NCI-H526 treated with DMSO at 0.1 percent for 48 hours (cell line): ENCODE measurements at regions not wholly inside any gene's neighbourhood (a gene's known extent, or its start where the extent isn't known, plus 50 kb on each side); places are given as distances from the start of the nearest gene placed in this dataset.

Source experiments
- DNase-seq: peaks from one replicate; lab custom pipeline; 2025; lab: John Stamatoyannopoulos, UW

DNA sequence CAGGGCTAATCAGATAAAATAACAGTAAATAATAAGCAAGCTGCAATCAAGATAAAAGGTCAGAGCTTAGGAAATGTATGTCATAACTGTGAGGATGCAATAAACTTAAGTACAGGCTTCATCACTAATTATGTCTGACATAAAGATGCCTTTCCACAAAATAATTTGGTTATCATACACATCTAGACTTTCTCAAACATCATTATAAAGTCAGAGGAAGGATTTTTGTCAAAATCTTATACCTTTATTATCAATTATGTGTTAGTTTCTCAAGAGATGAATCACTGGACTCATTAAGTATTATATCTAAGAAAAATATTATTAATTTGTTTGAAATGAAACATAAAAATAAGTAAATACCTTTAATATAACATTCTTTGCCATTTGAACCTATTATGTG, 695.4 kb upstream of the INTU start:
- no peak for DNase-seq

- no peak for DNase-seq
Observed at GRCh38 chr4:126937846-126938422, 694.8 kb upstream of the INTU start.

DNA sequence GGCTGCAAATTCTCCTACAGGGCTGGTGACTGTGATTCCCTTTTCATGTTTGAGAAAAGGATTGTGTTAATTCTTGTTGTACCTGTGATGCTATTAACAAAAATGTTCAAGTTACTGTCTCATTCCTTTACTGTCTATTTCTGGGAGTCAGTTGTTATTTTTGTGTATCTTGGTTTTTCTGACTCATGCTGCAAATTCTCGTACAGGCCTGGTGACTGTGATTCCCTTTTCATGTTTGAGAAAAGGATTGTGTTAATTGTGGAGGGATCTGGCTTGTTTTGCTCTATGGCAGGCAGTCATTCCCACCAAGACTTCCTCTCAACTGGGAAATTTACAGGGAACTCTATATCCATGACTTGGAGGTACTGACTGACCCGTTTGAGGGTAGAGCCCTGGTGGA, 693.4 kb upstream of the INTU start:
- no peak for DNase-seq

- DNase-seq: no peak
Observed at GRCh38 chr4:126947536-126947935, 685.2 kb upstream of the INTU start.

DNA sequence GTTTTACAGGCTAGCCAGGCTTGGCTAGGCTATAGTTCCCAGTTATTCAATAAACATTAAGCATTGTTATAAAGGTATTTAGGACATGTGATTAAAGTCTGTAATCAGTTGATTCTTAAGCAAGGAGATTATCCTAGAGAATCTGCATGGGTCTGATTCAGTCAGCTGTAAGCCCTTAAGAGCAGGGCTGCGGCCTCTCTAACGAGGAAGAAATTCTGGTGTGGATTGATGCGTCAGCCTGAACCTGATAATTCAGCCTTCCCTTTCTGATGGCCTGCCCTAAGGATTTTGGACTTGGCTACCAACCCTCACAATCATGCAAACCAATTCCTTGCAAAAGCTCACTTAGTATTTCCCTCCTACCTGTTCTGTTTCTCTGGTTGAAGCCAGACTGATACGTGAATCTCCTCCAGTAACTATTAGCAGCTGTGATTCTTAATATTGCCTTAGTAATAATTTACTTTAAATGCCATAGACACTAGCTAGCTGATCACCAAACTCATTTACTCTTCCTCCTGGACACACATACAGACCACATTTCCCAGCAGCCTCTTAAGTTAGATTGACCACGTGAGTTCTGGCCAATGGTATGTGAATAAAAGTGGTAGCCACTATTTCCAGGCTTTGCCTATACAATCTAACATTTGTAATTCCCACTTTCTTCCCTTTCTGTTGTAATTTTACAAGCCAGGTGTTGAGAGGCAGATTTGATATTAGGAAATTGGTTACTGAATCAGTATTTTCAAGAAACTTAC, 678.0 kb upstream of the INTU start:
- no peak for DNase-seq

GRCh38 chr4:126955292-126956183, 677.2 kb upstream of the INTU start:
- DNase-seq: no peak

DNA sequence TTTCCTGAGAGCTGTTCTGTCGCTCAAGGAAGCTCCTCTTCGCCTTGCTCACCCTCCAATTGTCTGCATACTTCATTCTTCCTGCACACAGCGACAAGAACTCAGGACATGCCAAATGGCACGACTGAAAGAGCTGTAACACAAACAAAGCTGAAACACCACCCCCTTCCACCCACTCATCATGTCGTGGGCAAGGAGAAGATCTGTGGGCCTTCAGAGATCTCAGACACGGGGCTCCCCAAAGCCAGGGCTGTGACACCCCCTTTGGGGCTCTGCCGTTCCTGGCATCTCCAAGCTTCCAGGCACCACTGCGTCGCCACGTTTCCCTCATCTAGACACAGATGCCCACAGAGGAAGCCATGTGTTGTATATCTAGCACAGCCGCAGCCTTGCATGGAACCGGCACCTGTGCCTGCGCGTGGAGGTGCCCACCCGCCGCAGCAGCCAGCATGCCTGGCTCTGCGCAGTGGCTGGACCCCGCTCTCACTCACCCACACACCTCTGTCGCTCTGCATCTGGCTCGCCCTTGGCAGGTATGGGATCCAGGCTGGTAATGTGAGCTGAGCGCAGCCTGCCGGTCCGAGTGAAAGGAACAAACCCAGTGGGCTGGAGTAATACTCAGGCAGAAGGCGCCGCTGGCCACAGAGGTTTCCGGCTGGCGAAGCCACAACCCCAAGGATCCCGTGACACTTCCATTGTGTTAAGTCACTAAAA, 676.4 kb upstream of the INTU start:
- DNase-seq: no peak

DNA sequence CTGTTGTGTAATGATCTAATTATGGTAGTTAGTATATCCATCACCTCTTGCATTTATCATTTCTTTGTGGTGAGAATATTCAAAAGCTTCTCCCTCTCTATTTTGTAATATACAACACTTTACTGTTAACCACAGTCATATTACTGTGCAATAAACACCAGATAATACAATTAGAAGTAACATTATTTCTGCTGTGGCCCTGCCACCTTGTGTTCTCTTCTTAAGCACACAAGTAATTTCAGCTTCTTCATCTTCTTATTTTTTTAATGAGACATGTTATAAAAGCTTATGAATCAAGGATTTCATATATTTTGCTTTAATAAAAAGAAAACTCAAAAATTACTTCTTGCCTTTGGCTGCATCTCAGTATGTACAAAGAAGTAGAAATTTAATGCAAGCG, 675.2 kb upstream of the INTU start:
- DNase-seq: no peak

- DNase-seq: no peak
Observed at GRCh38 chr4:126957987-126958386, 674.8 kb upstream of the INTU start.

GRCh38 chr4:126958482-126958881, 674.3 kb upstream of the INTU start:
- DNase-seq: no peak

GRCh38 chr4:126959056-126959745, 673.6 kb upstream of the INTU start:
- no peak for DNase-seq

DNA sequence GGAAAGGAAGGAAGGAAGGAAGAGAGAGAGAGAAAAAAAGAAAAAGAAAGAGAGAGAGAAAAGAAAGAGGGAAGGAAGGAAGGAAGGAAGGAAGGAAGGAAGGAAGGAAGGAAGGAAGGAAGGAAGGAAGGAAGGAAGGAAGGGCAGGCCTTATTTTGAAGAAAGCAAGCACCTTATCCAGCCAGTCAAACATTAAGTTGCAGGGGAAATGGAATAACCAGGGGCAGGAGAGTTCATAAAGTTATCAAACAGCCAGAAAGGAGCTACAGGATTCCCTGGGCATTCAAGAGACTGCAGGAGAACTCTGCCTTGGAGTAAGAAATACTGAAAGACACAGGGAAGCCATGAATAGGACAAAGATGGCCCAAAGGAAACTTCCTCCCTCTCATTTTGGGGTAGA, 672.0 kb upstream of the INTU start:
- no peak for DNase-seq

DNA sequence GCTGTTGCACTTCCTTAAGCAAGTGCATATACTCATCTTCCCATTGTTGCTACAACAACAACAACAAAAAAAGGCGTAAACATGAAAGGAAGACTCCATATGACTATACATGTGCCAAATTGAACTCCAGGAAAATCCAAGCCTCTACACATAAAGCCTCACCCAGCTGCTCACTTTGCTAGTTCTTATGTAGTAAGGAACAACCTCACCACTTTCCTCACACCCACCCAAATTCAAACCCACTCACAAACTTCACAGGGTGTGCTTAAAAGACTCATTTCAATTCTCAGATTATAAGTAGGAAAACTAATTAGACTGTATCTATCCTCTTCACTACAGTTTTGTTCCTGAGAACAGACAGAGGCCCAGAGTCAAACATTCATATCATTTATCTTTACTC, 671.1 kb upstream of the INTU start:
- no peak for DNase-seq

- DNase-seq: no peak
Observed at GRCh38 chr4:126965877-126966276, 666.9 kb upstream of the INTU start.

- DNase-seq: no peak
Observed at GRCh38 chr4:126969360-126970235, 663.2 kb upstream of the INTU start.

DNA sequence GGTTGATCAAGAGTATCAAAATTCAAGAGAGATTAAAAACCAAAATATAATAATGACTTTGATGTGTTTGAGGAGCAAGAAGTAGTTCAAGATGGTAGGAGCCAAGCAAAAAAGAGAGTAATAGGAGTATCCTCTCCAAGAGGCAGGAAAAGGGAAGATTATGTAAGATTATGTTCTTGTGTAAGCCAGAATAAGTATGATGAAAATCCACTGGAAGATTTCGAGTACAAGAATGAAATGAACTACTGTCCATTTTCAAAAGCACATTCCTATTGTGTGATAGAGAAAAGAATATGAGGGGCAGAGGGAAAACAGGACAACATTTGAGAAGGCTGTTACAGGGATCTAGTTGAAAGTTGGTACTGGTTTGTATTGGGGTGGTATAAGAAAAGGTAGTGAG, 659.6 kb upstream of the INTU start:
- DNase-seq: no peak

DNA sequence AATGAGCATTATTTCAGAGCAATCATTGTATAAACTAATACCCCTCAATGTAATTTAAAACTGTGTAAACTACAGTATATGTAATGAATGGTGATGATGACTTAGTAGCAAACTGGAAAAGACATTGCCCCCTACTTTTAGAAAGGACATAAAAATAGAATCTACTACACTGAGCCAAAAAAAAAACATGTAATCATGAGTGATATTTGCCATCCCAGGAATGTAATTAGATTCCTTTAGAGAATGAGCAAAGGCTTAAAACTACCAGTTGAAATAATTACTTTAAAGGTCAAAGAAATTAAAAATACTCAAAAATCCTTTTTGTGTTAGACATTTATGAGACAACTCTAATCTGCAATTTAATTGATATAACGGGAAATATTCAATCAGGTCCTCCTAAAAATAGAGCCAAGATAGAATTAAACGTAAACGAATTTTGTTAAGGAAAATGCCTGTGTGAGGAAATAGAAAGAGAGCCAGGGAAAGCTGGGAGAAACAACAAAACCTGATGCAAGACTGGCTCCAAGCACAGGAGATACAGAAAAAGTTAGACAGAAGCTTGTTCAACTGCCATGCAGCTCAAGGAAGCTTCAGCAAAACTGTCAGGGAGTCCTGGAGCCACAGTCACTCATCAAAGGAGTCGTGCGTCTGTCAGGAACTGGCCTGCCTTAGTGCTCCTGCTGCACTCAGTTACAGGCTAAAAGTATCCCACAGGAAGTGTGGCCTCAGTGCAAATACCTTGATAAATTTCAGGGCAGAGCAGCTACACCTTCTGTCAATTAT, 655.7 kb upstream of the INTU start:
- no peak for DNase-seq

- DNase-seq: no peak
Observed at GRCh38 chr4:126986005-126986404, 646.8 kb upstream of the INTU start.

DNA sequence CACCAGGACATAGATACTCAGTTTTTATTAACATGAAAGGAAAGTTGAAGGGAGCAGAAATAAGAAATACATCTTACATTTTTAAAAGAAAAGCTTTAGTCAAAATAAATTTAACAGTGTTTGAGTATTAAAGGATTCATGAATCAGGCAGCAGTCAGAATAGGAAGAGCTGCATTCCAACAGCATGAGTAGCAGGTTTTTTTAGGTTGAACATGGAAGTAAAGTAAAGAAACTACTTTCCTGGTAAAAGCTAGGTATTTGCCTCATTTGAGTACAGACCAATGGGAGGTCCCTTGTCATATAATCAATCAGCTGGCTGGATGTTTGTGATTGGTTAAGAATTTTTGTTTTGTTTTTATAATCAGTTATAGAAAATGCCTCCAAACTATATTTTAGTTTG, 645.9 kb upstream of the INTU start:
- no peak for DNase-seq

- no peak for DNase-seq
Observed at GRCh38 chr4:126991965-126992364, 640.8 kb upstream of the INTU start.
